K562 (cell line): ENCODE measurements at regions not wholly inside any gene's neighbourhood (a gene's known extent, or its start where the extent isn't known, plus 50 kb on each side); places are given as distances from the start of the nearest gene placed in this dataset.

ENCODE experiments used
- ATAC-seq: fragments of 200-7000 bp; cut with Tn5 transposase; 3 replicates; pipeline ENCODE4 v1.9.1; 2020; ENCODE audit warnings: moderate library complexity
- BruUV-seq: library from RNA; stranded (reverse); fragments of 400-500 nt; replicated peaks from 2 replicates; lab custom pipeline; 2021; lab: Mats Ljungman, UMichigan
- CTCF ChIA-PET: fragments of 300-600 bp; formaldehyde crosslinking; extraction: SDS; loops from one replicate; lab custom pipeline; 2021; ENCODE audit warnings: low intra/inter-chr PET ratio; lab: Yijun Ruan, JAX
- POLR2A ChIA-PET: fragments of 300-600, 350-650 bp; sonication (Branson Sonifier 250); formaldehyde crosslinking; extraction: SDS; loops from one replicate; lab custom pipeline; 2021; ENCODE audit warnings: antibody characterized with exemption, inconsistent platforms; lab: Yijun Ruan, JAX
- DNase-seq, 4 experiments: peaks; one replicate each; pipeline versions ENCODE4 v3.0.0 to v3.0.0-alpha.2; 2011 to 2018; ENCODE audit warnings: low spot score in 3 of 4, mixed read lengths in 3 of 4; ENCODE audit errors: extremely low read depth in 1 of 4
- FAIRE-seq: peaks from 2 replicates; lab custom pipeline; 2011; peaks lifted over from hg19 to GRCh38; lab: Jason Lieb, UNC
- H2AFZ ChIP-seq: 2 replicates; pipeline ENCODE4 v1.6.0; 2011; ENCODE audit warnings: low read depth, low read length, control low read depth, inconsistent platforms
- H3K27ac ChIP-seq: fragments of 200-600 bp; 3 replicates; pipeline ENCODE4 v1.8.0; 2011; ENCODE audit warnings: low read depth, mild to moderate bottlenecking, control low read depth, inconsistent platforms, low read length, moderate library complexity, mixed read lengths; ENCODE audit errors: extremely low read depth
- H3K27me3 ChIP-seq, 2 experiments: fragments of 300-600 bp in 1 of 2; 2 replicates in 1 of 2; 3 replicates in 1 of 2; pipeline versions ENCODE4 v1.6.0 to v1.8.0; 2011; ENCODE audit warnings: inconsistent platforms in 2 of 2, low read length in 2 of 2, mild to moderate bottlenecking in 1 of 2, mixed read lengths in 1 of 2, moderate library complexity in 1 of 2; ENCODE audit not compliant: control insufficient read depth in 2 of 2, insufficient read depth in 2 of 2
- H3K36me3 ChIP-seq: fragments of 300-600 bp; 3 replicates; pipeline ENCODE4 v1.8.0; 2011; ENCODE audit warnings: mild to moderate bottlenecking, low read length, inconsistent platforms; ENCODE audit not compliant: control insufficient read depth, insufficient read depth
- H3K4me1 ChIP-seq, 2 experiments: fragments of 200-600 bp in 1 of 2; replicated peaks in 1 of 2; 2 replicates in 1 of 2; 3 replicates in 1 of 2; pipeline versions ENCODE4 v1.5.1 to v1.8.0; 2011; ENCODE audit warnings: inconsistent platforms in 2 of 2, low read length in 2 of 2, mild to moderate bottlenecking in 1 of 2, mixed read lengths in 1 of 2, moderate library complexity in 1 of 2; ENCODE audit not compliant: control insufficient read depth in 2 of 2, insufficient read depth in 2 of 2
- H3K4me2 ChIP-seq: 2 replicates; pipeline ENCODE4 v1.6.1; 2011; ENCODE audit warnings: low read length, control low read depth, inconsistent platforms, mixed read lengths; ENCODE audit not compliant: insufficient read depth
- H3K4me3 ChIP-seq: fragments of 200-600 bp; sonication (generic), shearing (Covaris generic); 2 replicates; pipeline ENCODE4 v1.5.1; 2016; ENCODE audit warnings: control low read depth, inconsistent platforms
- H3K79me2 ChIP-seq: fragments of 200-600 bp; 3 replicates; pipeline ENCODE4 v1.8.0; 2011; ENCODE audit warnings: low read length, inconsistent platforms; ENCODE audit not compliant: control insufficient read depth, insufficient read depth
- H3K9ac ChIP-seq, 2 experiments: 2 replicates each; pipeline versions ENCODE4 v1.6.0 to v1.6.1; 2011; ENCODE audit warnings: low read depth in 2 of 2, low read length in 2 of 2, control low read depth in 1 of 2, inconsistent platforms in 1 of 2, mild to moderate bottlenecking in 1 of 2, mixed read lengths in 1 of 2; ENCODE audit not compliant: insufficient read depth in 1 of 2
- H3K9me1 ChIP-seq: one replicate; pipeline ENCODE4 v1.6.0; 2011; ENCODE audit warnings: inconsistent platforms, mild to moderate bottlenecking, low read length, moderate library complexity; ENCODE audit not compliant: control insufficient read depth, insufficient read depth
- H3K9me3 ChIP-seq: replicated peaks from 2 replicates; pipeline ENCODE4 v1.5.1; 2011; ENCODE audit warnings: low read depth, low read length, inconsistent platforms; ENCODE audit not compliant: control insufficient read depth, insufficient read depth
- H4K20me1 ChIP-seq: replicated peaks from 2 replicates; pipeline ENCODE4 v1.6.1; 2011; ENCODE audit warnings: low read length, inconsistent platforms, mixed read lengths; ENCODE audit not compliant: control insufficient read depth, insufficient read depth
- FOXA3 ChIP-seq, 2 experiments: fragments of 450-650 bp in 1 of 2; sonication (generic) in 1 of 2; formaldehyde crosslinking; IDR thresholded peaks in 1 of 2; conservative IDR thresholded peaks in 1 of 2; 2 replicates each; pipeline versions ENCODE4 v1.4.0 to v1.8.0; 2020 to 2022; ENCODE audit warnings: mild to moderate bottlenecking in 2 of 2, missing genetic modification reagents in 1 of 2
- GTF2F1 ChIP-seq: IDR thresholded peaks from 2 replicates; pipeline ENCODE4 v1.6.1; 2011; ENCODE audit warnings: low read depth, low read length, improper control_type of control experiment
- PHF8 ChIP-seq: fragments of 200-600 bp; sonication (generic); IDR thresholded peaks from 2 replicates; pipeline ENCODE4 v1.6.1; 2012; ENCODE audit warnings: mixed run types, mild to moderate bottlenecking, inconsistent platforms, low read length, moderate library complexity, borderline replicate concordance
- SMAD3 ChIP-seq: fragments of 450-650 bp; formaldehyde crosslinking; conservative IDR thresholded peaks from 2 replicates; pipeline ENCODE4 v1.4.0; 2020; ENCODE audit warnings: mild to moderate bottlenecking
- THRAP3 ChIP-seq: fragments of 450-650 bp; IDR thresholded peaks from 2 replicates; pipeline ENCODE4 v1.6.1; 2016; ENCODE audit warnings: mild to moderate bottlenecking, inconsistent platforms, borderline replicate concordance
- ZNF282 ChIP-seq: sonication (generic); formaldehyde crosslinking; IDR thresholded peaks from 2 replicates; pipeline ENCODE4 v1.8.1; 2023; ENCODE audit warnings: missing genetic modification reagents
- ZNF655 ChIP-seq: fragments of 250-450 bp; sonication (Bioruptor Pico); IDR thresholded peaks from 2 replicates; pipeline ENCODE4 v1.5.0; 2021
- ZNF696 ChIP-seq: fragments of 250-450 bp; sonication (Bioruptor Pico); conservative IDR thresholded peaks from 2 replicates; pipeline ENCODE4 v1.4.0; 2020; ENCODE audit warnings: mild to moderate bottlenecking, moderate library complexity
- ZNF830 ChIP-seq: fragments of 250-450 bp; sonication (Bioruptor Pico); IDR thresholded peaks from 2 replicates; pipeline ENCODE4 v1.5.0; 2021; ENCODE audit warnings: mild to moderate bottlenecking
- ZZZ3 ChIP-seq: fragments of 450-650 bp; IDR thresholded peaks from 2 replicates; pipeline ENCODE4 v1.6.1; 2016; ENCODE audit warnings: antibody characterized with exemption, mild to moderate bottlenecking, moderate library complexity
- WGBS: fragments of 100-300 bp; shearing (Covaris generic); methylation state at CpG from one replicate; pipeline ENCODE4 v1.1.6; 2016; ENCODE audit warnings: low coverage, mixed read lengths; ENCODE audit not compliant: insufficient coverage; ENCODE audit errors: missing lambda C conversion rate; 5-methylcytosine and 5-hydroxymethylcytosine counted together
- in situ Hi-C: fragments of 300-500 bp; cut with MboI; formaldehyde crosslinking; loops from 4 replicates; pipeline ENCODE4 v1.15.0; 2018; ENCODE audit warnings: inconsistent platforms, mixed read lengths
- intact Hi-C: fragments of 100-400 bp; cut with micrococcal nuclease; formaldehyde crosslinking; loops from 2 replicates; pipeline ENCODE4 v1.14.2; 2022

GRCh38 chr2:19426941-19427340, 68.5 kb upstream of the OSR1 start (continued):
- no peak for TF ChIP-seq THRAP3

- Histone ChIP-seq H3K4me2 (no peak overlapping the region), H3K4me3 (no peak overlapping the region), H3K36me3 (no peaks in the 10 kb centered on the region), H3K9me3 (no peaks in the 10 kb centered on the region), H3K79me2 (no peaks in the 10 kb centered on the region), H4K20me1 (no peaks in the 10 kb centered on the region), H3K27me3 (no peaks in the 10 kb centered on the region), H2AFZ (no peak overlapping the region), H3K4me1 (no peaks in the 10 kb centered on the region), H3K9me1 (no peaks in the 10 kb centered on the region), H3K27ac (no peak overlapping the region), H3K9ac (no peak overlapping the region)
- ATAC-seq (no peak), FAIRE-seq (no peak), DNase-seq (no peak)
- BruUV-seq, result no TSS peak
- no peak for TF ChIP-seq FOXA3 (CRISPR knock-in tag; conservative IDR thresholded peaks at IDR 0.05 in 1 of 2, IDR thresholded peaks at IDR 0.05 in 1 of 2)
- no peak for TF ChIP-seq ZNF655
- no peak for TF ChIP-seq ZNF830 (CRISPR knock-in tag)
- no peak for TF ChIP-seq ZZZ3
- no peak for TF ChIP-seq SMAD3 (CRISPR knock-in tag)
- no peak for TF ChIP-seq ZNF696 (CRISPR knock-in tag)
- TF ChIP-seq ZNF282 (CRISPR knock-in tag), result no peak
- TF ChIP-seq PHF8, result no peak
- no peak for TF ChIP-seq GTF2F1
- 4% methylated on average over 5 of the region's 5 CpGs for WGBS
- in situ Hi-C loops, result no loop called here
- ChIA-PET POLR2A (no interaction called here), CTCF (no interaction called here)
- intact Hi-C loops, result no loop called here
These were observed 67.7 kb upstream of the OSR1 start for GRCh38 chr2:19426144-19426543.
